Inflammatory macrophage (primary cell): ENCODE measurements at regions not wholly inside any gene's neighbourhood (a gene's known extent, or its start where the extent isn't known, plus 50 kb on each side); places are given as distances from the start of the nearest gene placed in this dataset.
"Not testable (repeated sequence)": the region's sequence is repeated elsewhere in the genome, so short reads cannot be mapped to it uniquely, and the experiment has no call there.

Experiments used
- DNase-seq, 2 donors: peaks; one replicate each; pipeline ENCODE4 v3.0.0-alpha.2; 2020 to 2022

DNA sequence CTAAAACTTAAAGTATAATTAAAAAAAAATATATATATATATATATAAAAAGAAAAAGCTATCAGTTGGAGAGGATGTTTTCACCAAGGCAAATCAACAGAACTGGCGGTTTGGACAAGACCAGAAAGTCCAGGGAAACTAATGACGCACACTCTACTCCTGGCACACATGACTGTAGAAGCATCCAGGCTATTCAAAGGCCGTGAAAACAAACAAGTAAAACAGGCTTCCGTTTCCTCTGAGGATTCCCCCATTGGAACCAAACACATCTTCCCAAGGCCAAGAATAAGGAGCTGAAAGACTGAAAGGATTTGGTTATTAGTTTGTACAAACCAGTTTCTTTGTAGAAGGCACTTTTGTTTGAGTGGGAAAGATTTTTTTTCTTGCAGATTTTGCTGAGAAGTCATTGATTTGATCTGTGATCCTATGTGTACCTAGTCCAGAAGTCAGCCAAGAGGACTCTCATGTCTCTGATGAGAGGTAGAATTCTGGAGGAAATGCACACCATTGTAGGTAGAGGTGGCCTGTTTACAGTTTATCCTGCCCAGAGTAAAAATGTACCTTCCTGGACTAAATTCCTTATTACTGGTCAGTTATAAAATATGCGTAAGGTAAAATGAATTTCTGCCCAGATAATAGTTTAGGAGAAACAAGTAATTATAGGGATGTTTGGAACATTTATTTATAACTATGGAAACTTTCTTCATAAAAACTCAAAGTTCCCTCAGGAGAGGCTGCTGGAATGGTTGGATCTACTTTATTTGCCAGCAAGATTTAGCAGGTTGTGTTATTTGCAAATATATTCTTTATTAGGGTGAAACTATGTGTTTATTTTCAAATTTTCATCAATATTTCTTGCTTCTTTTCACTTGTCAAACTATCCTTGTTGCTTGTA is 66.5 kb downstream of the DMP1 start:
- no peak for DNase-seq

DNA sequence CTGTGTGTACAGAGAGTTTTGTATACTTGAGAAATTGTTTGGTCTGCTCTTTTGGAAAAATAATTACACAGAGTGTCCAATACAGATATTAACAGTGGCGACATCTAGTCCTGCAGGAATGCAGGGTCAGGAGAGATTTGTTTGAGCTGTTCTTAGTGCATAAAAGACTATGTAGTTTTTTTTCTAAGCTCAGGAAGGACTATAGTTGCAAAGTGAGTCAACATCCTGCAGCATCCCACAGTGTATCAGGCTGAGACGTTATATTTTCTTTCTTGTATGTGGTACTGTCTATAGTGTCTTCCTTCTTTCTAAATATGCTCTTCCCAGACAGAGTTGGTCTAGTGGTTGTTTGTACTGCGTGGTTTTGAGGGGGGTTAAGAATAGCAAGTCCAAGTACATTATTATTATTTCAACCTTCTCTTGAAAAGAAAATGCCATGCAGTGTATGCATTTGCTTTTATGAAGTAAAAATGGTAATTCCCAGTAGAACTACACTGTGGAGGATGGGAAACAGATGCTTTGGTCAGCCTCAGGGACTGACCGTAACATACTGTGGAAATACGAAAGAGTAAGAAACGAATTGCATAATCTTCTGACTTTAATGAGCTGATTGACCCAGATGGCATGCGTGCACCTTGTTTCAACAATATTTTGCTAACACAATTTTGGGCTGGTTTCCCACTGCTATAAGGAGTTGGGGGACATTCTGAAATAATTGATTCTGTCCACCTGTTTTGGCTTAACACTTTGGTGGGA is 67.4 kb downstream of the DMP1 start:
- no peak for DNase-seq

DNA sequence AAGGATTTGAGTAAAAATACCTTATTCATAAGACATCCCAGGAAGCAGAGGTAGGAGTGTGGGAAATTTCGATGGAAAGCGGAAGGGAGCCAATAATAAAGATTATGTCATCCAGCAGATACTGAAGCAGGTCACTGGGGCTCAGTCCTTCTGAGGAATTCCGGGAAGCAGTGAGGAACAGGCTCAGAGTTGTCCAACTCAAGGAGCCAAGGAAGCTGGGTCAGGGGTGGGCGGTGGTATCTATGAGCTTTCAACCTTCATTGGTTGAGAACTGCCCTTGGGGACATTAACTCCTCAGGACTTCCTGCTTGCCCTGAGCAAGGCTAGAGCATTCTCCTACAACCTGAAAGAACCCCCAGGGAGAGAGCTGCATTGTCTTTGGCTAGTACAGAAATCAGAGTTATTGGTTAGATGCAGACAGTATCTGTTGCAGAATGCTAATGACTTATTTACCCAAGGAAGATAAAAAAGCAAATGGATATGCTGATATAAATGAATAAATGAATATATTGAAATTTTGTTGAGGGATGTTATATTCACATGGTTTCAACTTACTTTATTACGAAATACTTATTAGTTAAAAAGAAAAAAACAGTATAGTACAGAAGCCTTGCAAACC is 68.2 kb downstream of the DMP1 start:
- DNase-seq: no peak

DNA sequence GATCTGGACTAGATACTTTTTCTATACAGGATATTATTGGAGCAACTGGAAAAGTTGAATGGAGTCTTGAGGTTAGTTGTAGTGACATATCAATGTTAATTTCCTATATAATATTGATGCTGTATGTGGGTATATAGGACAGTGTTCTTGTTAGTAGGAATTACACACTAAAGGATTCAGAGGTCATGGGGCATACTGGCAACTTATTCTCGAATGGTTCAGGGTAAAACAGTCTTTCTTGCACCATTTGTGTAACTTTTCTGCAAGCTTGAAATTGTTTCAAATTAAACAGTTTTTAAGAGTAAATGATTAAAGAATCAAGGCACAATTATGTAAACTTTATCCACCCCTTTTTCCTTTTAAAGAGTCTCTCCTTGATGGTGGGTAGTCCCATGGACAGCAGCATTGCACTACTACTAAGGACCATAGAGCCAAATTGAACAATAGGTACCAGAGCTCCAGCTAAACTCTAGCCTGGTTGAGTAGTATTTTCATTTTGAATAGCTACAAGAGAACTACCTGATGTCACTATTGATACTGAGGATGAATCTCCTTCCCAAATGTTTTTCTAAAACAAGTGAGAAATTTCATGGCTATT is 70.1 kb downstream of the DMP1 start:
- DNase-seq: no peak

DNA sequence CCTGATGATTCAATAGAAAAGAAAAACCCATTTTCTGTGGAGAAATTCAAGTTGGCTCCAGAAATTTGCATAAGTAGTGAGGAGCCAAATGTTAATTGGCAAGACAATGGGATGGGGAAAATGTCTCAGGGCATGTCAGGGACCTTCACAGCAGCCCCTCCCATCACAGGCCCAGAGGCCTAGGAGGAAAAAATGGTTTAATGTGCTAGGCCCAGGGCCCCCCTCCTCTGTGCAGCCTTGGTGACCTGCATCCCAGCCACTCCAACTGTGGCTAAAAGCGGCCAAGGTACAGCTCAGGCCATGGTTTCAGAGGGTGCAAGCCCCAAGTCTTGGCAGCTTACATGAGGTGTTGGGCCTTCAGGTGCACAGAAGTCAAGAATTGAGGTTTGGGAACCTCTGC is 74.1 kb upstream of the IBSP start:
- not testable (repeated sequence) for DNase-seq

DNA sequence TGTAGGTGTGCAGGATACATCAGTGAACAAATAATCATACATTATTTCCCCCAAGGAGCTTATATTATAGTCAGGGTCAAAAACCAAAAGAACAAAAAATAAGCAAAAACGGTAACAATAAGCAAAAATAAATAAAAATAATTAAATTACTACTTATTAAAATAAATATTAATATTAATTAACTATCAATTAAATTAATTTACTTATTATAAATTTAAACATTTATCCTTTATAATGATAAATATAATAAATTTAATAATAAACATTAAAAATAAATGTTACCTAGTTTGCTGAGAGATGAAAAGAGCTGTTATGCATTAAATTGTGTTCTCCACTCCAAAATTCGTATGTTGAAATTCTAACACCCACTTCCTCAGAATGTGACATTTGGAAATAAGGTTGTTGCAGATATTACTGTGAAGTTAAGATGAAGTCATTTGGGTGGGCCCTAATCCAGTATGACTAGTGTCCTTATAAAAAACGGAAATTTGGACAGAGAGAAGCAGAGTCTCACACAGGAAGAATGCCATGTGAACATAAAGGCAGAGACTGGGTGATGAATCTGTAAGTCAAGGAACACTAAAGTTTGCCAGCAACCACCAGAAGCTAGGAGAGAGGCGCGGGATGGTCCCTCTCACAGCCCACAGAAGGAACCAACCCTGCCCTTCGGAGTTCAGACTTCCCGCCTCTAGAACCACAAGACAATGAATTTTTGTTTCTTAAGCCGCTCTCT is 67.2 kb upstream of the IBSP start:
- peak; percentile 85 to 98 for DNase-seq

DNA sequence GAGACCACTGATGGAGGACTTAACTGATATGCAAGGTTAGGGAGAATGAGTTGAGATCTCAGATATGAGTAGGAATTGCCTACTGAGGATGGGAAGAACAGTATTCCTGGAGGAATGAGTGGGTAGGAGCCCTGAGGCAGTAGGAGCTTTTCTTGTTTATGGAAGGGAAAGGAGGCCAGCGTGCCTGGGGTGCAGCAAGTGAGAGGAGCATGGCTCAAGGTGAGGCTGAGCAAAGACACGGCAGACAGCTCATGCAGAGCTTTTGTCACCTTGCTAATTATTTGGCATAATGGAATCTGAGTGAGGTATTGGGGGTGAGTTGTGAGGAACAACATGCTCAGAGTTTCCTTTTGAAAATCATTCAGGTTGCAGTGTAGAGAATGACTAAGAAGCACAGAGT is 65.3 kb upstream of the IBSP start:
- no peak for DNase-seq

DNA sequence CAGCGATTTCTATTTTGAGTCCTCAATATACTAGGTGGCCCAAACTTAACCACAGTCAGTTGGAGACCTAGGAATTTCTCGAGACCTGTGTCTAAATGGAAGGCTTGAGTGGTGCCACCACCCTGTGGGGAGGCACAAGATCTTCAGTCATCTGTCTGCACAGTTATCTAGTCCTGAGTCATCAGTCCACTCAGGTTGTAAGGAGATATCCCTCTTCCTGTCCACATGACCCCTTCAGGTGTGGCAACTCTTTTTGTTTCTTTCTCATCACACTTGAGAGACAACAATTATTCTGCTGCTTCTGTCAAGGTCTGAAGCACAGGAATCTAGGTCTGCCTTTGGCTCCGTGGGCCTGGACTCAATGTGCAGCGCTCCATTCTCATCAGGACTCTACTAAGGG is 64.4 kb upstream of the IBSP start:
- no peak for DNase-seq

DNA sequence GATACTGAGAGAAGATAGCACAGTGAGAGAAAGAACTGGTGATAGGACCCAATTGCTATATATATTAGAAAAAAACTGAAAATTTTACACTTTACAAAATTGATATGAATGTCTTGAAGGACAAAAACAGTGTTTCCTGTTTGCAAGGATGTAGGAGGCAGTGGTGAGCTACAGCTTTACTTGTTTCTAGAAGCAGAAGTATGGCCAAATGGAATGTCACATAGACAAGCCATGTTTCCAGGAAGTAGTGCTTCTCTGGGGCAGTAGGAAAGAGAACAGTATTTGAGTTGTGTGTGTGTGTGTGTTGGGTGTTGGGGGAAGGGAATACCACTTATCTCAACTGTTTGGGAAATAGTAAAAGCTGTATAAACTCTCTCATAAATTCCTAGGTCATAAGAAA is 60.9 kb upstream of the IBSP start:
- DNase-seq: peak; percentile 69 to 74

DNA sequence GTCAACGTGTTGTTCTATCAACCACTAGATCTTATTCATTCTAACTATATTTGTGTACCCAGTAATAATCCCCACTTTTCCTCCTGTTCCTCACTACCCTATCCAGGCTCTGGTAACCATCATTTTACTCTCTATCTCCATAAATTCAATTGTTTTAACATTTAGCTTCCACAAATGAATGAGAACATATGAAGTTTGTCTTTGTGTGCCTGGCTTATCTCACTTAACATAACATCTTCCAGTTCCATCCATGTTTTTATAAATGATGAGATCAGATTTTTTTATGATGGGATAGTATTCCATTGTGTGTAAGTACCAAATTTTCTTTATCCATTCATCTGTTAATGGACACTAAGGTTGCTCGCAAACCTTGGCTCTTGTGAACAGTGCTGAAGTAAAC is 59.9 kb upstream of the IBSP start:
- no peak for DNase-seq

DNA sequence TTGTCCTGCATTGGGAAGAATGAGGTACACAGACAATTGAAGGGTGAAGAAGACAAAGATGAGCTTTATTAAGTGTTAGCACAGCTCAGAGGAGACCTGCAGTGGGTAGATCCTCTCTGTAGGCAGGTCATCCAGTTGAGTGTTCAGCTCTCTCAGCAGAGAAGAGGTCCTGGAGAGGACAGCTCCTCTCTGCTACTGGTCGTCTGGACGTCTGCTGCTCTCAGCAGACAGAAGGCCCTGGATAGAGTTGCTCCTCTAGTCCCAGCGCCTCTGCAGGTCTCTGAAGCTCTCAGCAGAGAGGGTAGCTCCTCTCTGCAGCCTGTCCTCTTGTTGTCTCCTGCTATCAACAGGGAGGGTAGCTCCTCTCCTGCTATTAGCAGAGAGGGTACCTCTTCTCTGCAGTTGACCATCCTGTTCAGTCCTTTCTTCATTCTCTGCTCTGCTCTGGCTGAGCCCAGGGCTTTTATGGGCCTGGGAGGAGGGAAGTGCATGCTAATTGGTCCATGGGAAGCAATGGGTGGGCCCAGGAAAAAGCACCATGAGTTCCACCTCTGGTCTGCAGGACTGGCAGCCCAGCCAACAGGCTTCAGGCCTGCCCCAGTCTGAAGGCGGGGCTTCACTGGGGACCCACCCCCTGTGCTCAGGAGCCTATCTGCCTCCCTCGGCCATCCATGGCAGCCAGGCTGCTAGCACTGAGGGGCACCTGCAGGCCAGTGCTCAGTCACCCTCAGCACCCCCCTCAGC is 54.1 kb upstream of the IBSP start:
- DNase-seq: no peak

DNA sequence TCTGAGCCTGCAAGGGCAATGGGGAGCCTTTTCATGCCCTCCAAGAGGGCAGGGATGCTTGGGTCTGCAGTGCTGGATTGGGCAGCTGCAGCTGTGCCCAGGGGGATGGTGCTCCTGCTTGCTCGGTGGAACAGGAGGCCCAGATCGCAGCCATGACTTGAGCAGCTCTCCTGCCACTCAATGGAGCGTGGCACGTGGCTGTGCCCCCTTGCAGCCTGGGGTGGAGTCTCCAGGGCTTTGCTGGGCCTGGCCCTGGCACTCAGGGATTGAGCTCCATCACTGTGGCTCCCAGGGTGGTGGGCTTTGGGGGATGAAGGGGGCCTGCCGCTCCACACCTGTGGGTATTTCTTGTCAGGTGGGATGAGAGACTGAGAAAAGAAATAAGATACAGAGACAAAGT is 53.4 kb upstream of the IBSP start:
- DNase-seq: no peak
